CD4-positive, CD25-positive, alpha-beta regulatory T cell (primary cell): ENCODE measurements at regions not wholly inside any gene's neighbourhood (a gene's known extent, or its start where the extent isn't known, plus 50 kb on each side); places are given as distances from the start of the nearest gene placed in this dataset.
"Not testable (repeated sequence)": the region's sequence is repeated elsewhere in the genome, so short reads cannot be mapped to it uniquely, and the experiment has no call there.

ENCODE experiments used
- ATAC-seq, 2 donors: fragments of 150-1000 bp; cut with Tn5 transposase; one replicate each; pipeline ENCODE4 v1.10.0; 2021; ENCODE audit warnings: low read depth in 2 of 2, moderate number of reproducible peaks in 2 of 2, moderate library complexity in 1 of 2
- DNase-seq, 3 donors: peaks; one replicate each; pipeline versions ENCODE4 v3.0.0 to v3.0.0-alpha.2; 2012 to 2022; ENCODE audit warnings: mixed read lengths in 1 of 3
- H3K27ac ChIP-seq: one replicate; pipeline ENCODE4 v1.7.0; 2013; ENCODE audit warnings: mild to moderate bottlenecking, low read length; ENCODE audit not compliant: insufficient read depth, poor library complexity, severe bottlenecking
- H3K27me3 ChIP-seq: one replicate; pipeline ENCODE4 v1.7.0; 2013; ENCODE audit warnings: low read length; ENCODE audit not compliant: control insufficient read depth, insufficient read depth
- H3K36me3 ChIP-seq: one replicate; pipeline ENCODE4 v1.7.0; 2013; ENCODE audit warnings: mild to moderate bottlenecking, low read length, moderate library complexity; ENCODE audit not compliant: control insufficient read depth, insufficient read depth
- H3K4me1 ChIP-seq: 2 replicates; pipeline ENCODE4 v1.7.0; 2013; ENCODE audit warnings: mild to moderate bottlenecking, low read length; ENCODE audit not compliant: insufficient read depth, control insufficient read depth, poor library complexity, severe bottlenecking
- H3K4me3 ChIP-seq: one replicate; pipeline ENCODE4 v1.7.0; 2013; ENCODE audit warnings: low read depth, mild to moderate bottlenecking, low read length, moderate library complexity
- H3K9me3 ChIP-seq, 2 experiments: 1 replicate in 1 of 2; 2 replicates in 1 of 2; pipeline ENCODE4 v1.7.0; 2013; ENCODE audit warnings: low read length in 2 of 2, mild to moderate bottlenecking in 1 of 2, moderate library complexity in 1 of 2; ENCODE audit not compliant: control insufficient read depth in 2 of 2
- H3K27ac Mint-ChIP-seq, 3 donors: one replicate each; pipeline ENCODE4 v1.8.0; 2020 to 2022; ENCODE audit warnings: mild to moderate bottlenecking in 3 of 3, mixed read lengths in 3 of 3, moderate library complexity in 2 of 3
- H3K27me3 Mint-ChIP-seq: one replicate; pipeline ENCODE4 v1.8.0; 2022; ENCODE audit warnings: mild to moderate bottlenecking, mixed read lengths
- H3K36me3 Mint-ChIP-seq: one replicate; pipeline ENCODE4 v1.8.0; 2020; ENCODE audit warnings: mixed read lengths
- H3K4me1 Mint-ChIP-seq, 4 donors: one replicate each; pipeline ENCODE4 v1.8.0; 2020 to 2022; ENCODE audit warnings: mixed read lengths in 4 of 4, mild to moderate bottlenecking in 1 of 4
- H3K4me3 Mint-ChIP-seq, 4 donors: one replicate each; pipeline ENCODE4 v1.8.0; 2020 to 2022; ENCODE audit warnings: mild to moderate bottlenecking in 4 of 4, mixed read lengths in 4 of 4, moderate library complexity in 3 of 4
- H3K9me3 Mint-ChIP-seq, 7 donors: one replicate each; pipeline ENCODE4 v1.8.0; 2020 to 2022; ENCODE audit warnings: mixed read lengths in 7 of 7, mild to moderate bottlenecking in 3 of 7, moderate library complexity in 2 of 7

DNA sequence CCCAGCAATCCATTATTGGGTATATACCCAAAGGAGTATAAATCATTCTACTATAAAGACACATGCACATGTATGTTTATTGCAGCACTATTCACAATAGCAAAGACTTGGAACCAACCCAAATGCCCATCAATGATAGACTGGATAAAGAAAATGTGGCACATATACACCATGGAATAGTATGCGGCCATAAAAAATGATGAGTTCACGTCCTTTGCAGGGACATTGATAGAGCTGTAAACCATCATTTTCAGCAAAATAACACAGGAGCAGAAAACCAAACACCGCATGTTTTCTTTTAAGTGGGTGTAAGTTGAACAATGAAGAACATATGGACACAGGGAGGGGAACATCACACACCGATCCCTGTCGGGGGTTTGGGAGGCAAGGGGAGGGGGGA, 56.7 kb downstream of the PALS2 start:
- not testable (repeated sequence) for H3K27me3 Mint-ChIP-seq, H3K9me3 ChIP-seq, H3K27ac ChIP-seq, H3K4me1 ChIP-seq, H3K4me3 ChIP-seq, H3K36me3 ChIP-seq, ATAC-seq, H3K27me3 ChIP-seq, H3K4me1 Mint-ChIP-seq, H3K4me3 Mint-ChIP-seq, H3K27ac Mint-ChIP-seq, DNase-seq
- Mint-ChIP-seq H3K9me3 (peaks cover 0 to 12% (median 6%) of the 10 kb centered on the region in 7 donors), H3K36me3 (peaks cover 12% of the 10 kb centered on the region)

- Mint-ChIP-seq H3K27me3 (no peaks in the 10 kb centered on the region), H3K4me1 (peaks cover 0 to 5% (median 0%) of the 10 kb centered on the region in 4 donors), H3K36me3 (peaks cover 12% of the 10 kb centered on the region), H3K9me3 (peaks cover 0 to 12% (median 6%) of the 10 kb centered on the region in 7 donors), H3K4me3 (no peak overlapping the region), H3K27ac (no peak overlapping the region)
- no peaks in the 10 kb centered on the region for H3K9me3 ChIP-seq
- no peak overlapping the region for H3K27ac ChIP-seq
- no peak overlapping the region for H3K4me3 ChIP-seq
- DNase-seq (no peak), ATAC-seq (no peak)
- H3K27me3 ChIP-seq = no peaks in the 10 kb centered on the region
- no peaks in the 10 kb centered on the region for H3K4me1 ChIP-seq
- H3K36me3 ChIP-seq = no peaks in the 10 kb centered on the region
Measured at GRCh38 chr7:24630596-24630995, 57.3 kb downstream of the PALS2 start.

DNA sequence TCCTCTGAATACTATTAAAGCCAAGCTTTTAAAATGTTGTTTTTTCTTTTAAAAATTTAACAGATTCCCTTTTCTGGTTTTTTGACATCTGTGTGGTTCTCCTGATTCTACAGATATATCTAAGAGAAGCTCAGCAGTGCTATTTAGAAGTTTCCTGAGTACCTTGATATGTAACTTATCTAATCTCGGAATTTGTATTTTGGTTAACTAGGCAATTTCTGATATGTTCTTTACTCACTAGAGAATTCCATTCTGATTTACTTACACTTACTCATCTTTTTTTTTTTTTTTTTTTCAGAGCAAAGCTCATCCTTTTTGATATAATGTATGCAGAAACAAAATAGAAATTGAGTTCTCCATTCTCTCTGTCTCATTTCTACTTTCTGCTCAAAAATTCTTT, 63.8 kb downstream of the PALS2 start:
- no peaks in the 10 kb centered on the region for H3K9me3 ChIP-seq
- Mint-ChIP-seq H3K27ac (no peak overlapping the region), H3K4me1 (peaks cover 0 to 14% (median 2%) of the 10 kb centered on the region in 4 donors), H3K27me3 (no peaks in the 10 kb centered on the region), H3K4me3 (no peak overlapping the region), H3K36me3 (peaks cover 4% of the 10 kb centered on the region), H3K9me3 (no peaks in the 10 kb centered on the region)
- DNase-seq (no peak), ATAC-seq (no peak)
- no peaks in the 10 kb centered on the region for H3K27me3 ChIP-seq
- H3K4me3 ChIP-seq = no peak overlapping the region
- no peaks in the 10 kb centered on the region for H3K36me3 ChIP-seq
- no peaks in the 10 kb centered on the region for H3K4me1 ChIP-seq
- no peak overlapping the region for H3K27ac ChIP-seq

DNA sequence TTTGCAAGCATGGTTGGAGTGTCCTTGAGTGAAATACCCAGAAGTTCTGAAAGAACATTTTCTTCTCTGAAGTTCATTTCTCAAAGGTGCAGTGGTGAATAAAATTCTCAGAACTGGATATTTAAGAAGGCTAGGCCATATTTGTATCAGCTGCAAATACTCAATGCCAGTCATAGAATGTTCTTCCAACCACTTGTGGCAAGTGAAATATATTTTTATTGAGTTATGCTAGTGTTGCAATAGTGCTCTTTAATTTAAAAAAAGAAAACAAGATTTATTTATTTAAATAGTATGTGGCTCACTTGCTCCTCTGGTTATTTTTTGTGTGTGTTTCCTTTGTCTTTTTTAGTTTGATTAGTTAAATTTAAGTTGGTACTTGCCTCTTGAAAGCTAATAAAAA, 64.5 kb downstream of the PALS2 start:
- Mint-ChIP-seq H3K27me3 (no peaks in the 10 kb centered on the region), H3K4me1 (peaks cover 0 to 15% (median 2%) of the 10 kb centered on the region in 4 donors), H3K4me3 (no peak overlapping the region), H3K27ac (no peak overlapping the region), H3K9me3 (peaks cover 0 to 1% (median 0%) of the 10 kb centered on the region in 7 donors), H3K36me3 (peaks cover 9% of the 10 kb centered on the region)
- H3K27me3 ChIP-seq = no peaks in the 10 kb centered on the region
- H3K27ac ChIP-seq = no peak overlapping the region
- H3K4me1 ChIP-seq = no peaks in the 10 kb centered on the region
- DNase-seq (peak in 1 of 3 donors; percentile 32), ATAC-seq (no peak)
- H3K36me3 ChIP-seq = no peaks in the 10 kb centered on the region
- no peaks in the 10 kb centered on the region for H3K9me3 ChIP-seq
- no peak overlapping the region for H3K4me3 ChIP-seq

- not testable (repeated sequence) for H3K36me3 ChIP-seq
Measured at GRCh38 chr7:24644567-24644966, 71.3 kb downstream of the PALS2 start.

More at GRCh38 chr7:24644567-24644966, 71.3 kb downstream of the PALS2 start:
- not testable (repeated sequence) for DNase-seq, H3K4me3 ChIP-seq, H3K9me3 Mint-ChIP-seq, H3K4me1 ChIP-seq, ATAC-seq, H3K27me3 ChIP-seq, H3K27ac Mint-ChIP-seq, H3K4me1 Mint-ChIP-seq, H3K27me3 Mint-ChIP-seq, H3K4me3 Mint-ChIP-seq, H3K9me3 ChIP-seq, H3K27ac ChIP-seq
- peaks cover 44% of the 10 kb centered on the region for H3K36me3 Mint-ChIP-seq
